SH-SY5Y (cell line): ENCODE measurements at regions not wholly inside any gene's neighbourhood (a gene's known extent, or its start where the extent isn't known, plus 50 kb on each side); places are given as distances from the start of the nearest gene placed in this dataset.

Source experiments
- GATA2 ChIP-seq: IDR thresholded peaks from 2 replicates; pipeline ENCODE4 v1.6.1; 2011; ENCODE audit warnings: mild to moderate bottlenecking, low read depth, low read length
- GATA3 ChIP-seq: IDR thresholded peaks from 2 replicates; pipeline ENCODE4 v1.6.1; 2011; ENCODE audit warnings: low read depth, mild to moderate bottlenecking, low read length, moderate library complexity

- no peak for TF ChIP-seq GATA2
- TF ChIP-seq GATA3 = no peak
These were observed 385.2 kb downstream of the EPHA4 start for GRCh38 chr2:221186873-221187272.
